Peyer's patch (tissue), 4 donors: ENCODE measurements at regions not wholly inside any gene's neighbourhood (a gene's known extent, or its start where the extent isn't known, plus 50 kb on each side); places are given as distances from the start of the nearest gene placed in this dataset.

Source experiments
- DNase-seq, 3 donors: peaks; one replicate each; pipeline ENCODE4 v3.0.0-alpha.2; 2017 to 2019
- H3K27ac ChIP-seq, 4 donors: fragments of 200-600 bp; sonication (generic); one replicate each; pipeline ENCODE4 v1.5.1; 2016 to 2019
- H3K27me3 ChIP-seq, 2 donors: fragments of 200-600 bp; sonication (generic); one replicate each; pipeline ENCODE4 v1.5.1; 2019
- H3K36me3 ChIP-seq, 3 donors: fragments of 200-600 bp; sonication (generic); one replicate each; pipeline ENCODE4 v1.5.1; 2016 to 2019
- H3K4me1 ChIP-seq, 4 donors: fragments of 200-600 bp; sonication (generic); one replicate each; pipeline ENCODE4 v1.5.1; 2016 to 2019
- H3K4me3 ChIP-seq, 4 donors: fragments of 200-600 bp; sonication (generic); 1 replicate in 3 of 4; 2 replicates in 1 of 4; pipeline ENCODE4 v1.5.1; 2016 to 2019; ENCODE audit warnings: mild to moderate bottlenecking in 1 of 4
- H3K9me3 ChIP-seq, 4 donors: fragments of 200-600 bp; sonication (generic); one replicate each; pipeline ENCODE4 v1.5.1; 2016 to 2019; ENCODE audit warnings: mild to moderate bottlenecking in 1 of 4
- CTCF ChIP-seq, 6 experiments: fragments of 450-650 bp in 4 of 6; fragments of 200-600 bp in 2 of 6; sonication (generic) in 1 of 6; IDR thresholded peaks; one replicate each; pipeline ENCODE4 v1.5.1; 2017 to 2019; ENCODE audit warnings: antibody characterized with exemption in 6 of 6, mild to moderate bottlenecking in 3 of 6, moderate library complexity in 1 of 6
- POLR2A ChIP-seq, 2 donors: fragments of 450-650 bp; IDR thresholded peaks; one replicate each; pipeline ENCODE4 v1.5.1; 2017; ENCODE audit warnings: antibody characterized with exemption in 2 of 2, mild to moderate bottlenecking in 2 of 2, moderate library complexity in 2 of 2

- no peaks in the 10 kb centered on the region for H3K9me3 ChIP-seq
- no peaks in the 10 kb centered on the region for H3K27me3 ChIP-seq
- no peaks in the 10 kb centered on the region for H3K4me1 ChIP-seq
- H3K4me3 ChIP-seq, result no peak overlapping the region
- no peak for DNase-seq
- H3K36me3 ChIP-seq, result no peaks in the 10 kb centered on the region
- TF ChIP-seq CTCF (IDR thresholded peaks at IDR 0.05), result no peak
- TF ChIP-seq POLR2A (IDR thresholded peaks at IDR 0.05), result no peak
- H3K27ac ChIP-seq, result no peak overlapping the region
Observed at GRCh38 chr13:74647211-74647610, 513.0 kb upstream of the KLF12 start.

GRCh38 chr13:74646091-74646490 lies 511.9 kb upstream of the KLF12 start:
- no peaks in the 10 kb centered on the region for H3K27me3 ChIP-seq

GRCh38 chr13:74645586-74645985 lies 511.4 kb upstream of the KLF12 start:
- no peak overlapping the region for H3K27ac ChIP-seq
- no peaks in the 10 kb centered on the region for H3K36me3 ChIP-seq
- H3K9me3 ChIP-seq, result no peaks in the 10 kb centered on the region
- DNase-seq, result no peak
- H3K27me3 ChIP-seq, result no peaks in the 10 kb centered on the region
- TF ChIP-seq CTCF (IDR thresholded peaks at IDR 0.05) (no peak), POLR2A (IDR thresholded peaks at IDR 0.05) (no peak)
- no peak overlapping the region for H3K4me3 ChIP-seq
- no peaks in the 10 kb centered on the region for H3K4me1 ChIP-seq

More at GRCh38 chr13:74646091-74646490, 511.9 kb upstream of the KLF12 start:
- no peak for DNase-seq
- TF ChIP-seq CTCF (IDR thresholded peaks at IDR 0.05), result no peak
- no peak for TF ChIP-seq POLR2A (IDR thresholded peaks at IDR 0.05)
- Histone ChIP-seq H3K36me3 (no peaks in the 10 kb centered on the region), H3K4me1 (no peaks in the 10 kb centered on the region), H3K4me3 (no peak overlapping the region), H3K27ac (no peak overlapping the region), H3K9me3 (no peaks in the 10 kb centered on the region)

DNA sequence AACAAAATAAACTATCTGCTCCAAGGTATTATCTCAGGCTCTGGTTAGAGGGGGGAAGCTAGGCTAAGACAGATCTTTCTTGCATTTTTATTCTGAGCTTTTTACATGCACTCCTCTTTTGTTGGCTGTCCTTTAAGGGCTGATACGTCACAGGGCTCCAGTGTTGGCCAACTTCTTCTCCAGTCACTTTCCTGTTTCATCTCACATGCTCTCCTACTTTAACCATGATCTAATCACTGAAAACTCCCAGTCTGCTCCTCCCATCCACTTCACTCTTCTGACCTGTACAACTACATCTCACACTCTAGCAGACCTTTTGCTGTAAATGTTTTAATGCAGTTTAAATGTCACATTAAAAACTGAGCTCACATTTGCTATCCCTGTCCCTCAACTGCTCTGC lies 510.0 kb upstream of the KLF12 start:
- Histone ChIP-seq H3K27me3 (no peaks in the 10 kb centered on the region), H3K4me3 (no peak overlapping the region), H3K9me3 (no peaks in the 10 kb centered on the region), H3K4me1 (no peaks in the 10 kb centered on the region), H3K36me3 (no peaks in the 10 kb centered on the region), H3K27ac (no peak overlapping the region)
- TF ChIP-seq CTCF (IDR thresholded peaks at IDR 0.05), result no peak
- DNase-seq, result no peak

DNA sequence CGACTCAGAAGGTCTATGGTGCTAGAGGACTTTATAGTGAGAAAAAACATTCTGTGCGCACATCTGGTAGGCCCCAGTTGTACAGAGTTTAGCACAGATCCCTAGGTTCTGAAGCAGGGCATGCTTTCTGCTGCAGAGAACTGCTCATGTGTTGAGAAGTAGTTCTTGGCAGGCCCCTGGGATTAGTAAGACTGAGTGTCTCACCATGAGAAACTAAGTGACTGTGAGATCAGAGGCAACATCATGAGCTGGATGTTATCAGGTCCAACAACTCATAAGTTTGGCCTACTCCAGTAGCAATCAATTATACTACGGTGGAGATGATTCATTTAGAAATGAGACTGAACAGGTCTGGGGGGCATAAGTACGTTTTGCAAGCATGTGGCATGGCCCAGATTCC lies 507.4 kb upstream of the KLF12 start:
- H3K4me1 ChIP-seq, result no peaks in the 10 kb centered on the region

More for the DNA sequence above, 507.4 kb upstream of the KLF12 start:
- Histone ChIP-seq H3K27me3 (no peaks in the 10 kb centered on the region), H3K36me3 (no peaks in the 10 kb centered on the region), H3K27ac (no peak overlapping the region), H3K9me3 (no peaks in the 10 kb centered on the region), H3K4me3 (no peak overlapping the region)
- TF ChIP-seq CTCF (IDR thresholded peaks at IDR 0.05) (no peak), POLR2A (IDR thresholded peaks at IDR 0.05) (no peak)
- no peak for DNase-seq
